C4-2B (cell line): ENCODE measurements at regions not wholly inside any gene's neighbourhood (a gene's known extent, or its start where the extent isn't known, plus 50 kb on each side); places are given as distances from the start of the nearest gene placed in this dataset.

Experiments used
- CTCF ChIP-seq: fragments of 450-650 bp; conservative IDR thresholded peaks from 2 replicates; pipeline ENCODE4 v1.5.1; 2017; ENCODE audit warnings: mild to moderate bottlenecking
- ZFX ChIP-seq: fragments of 450-650 bp; IDR thresholded peaks from 2 replicates; pipeline ENCODE4 v1.6.1; 2017

GRCh38 chr9:13816837-13817236 is 497.1 kb downstream of the NFIB start:
- TF ChIP-seq CTCF = no peak
- no peak for TF ChIP-seq ZFX
